PC-9 (cell line): ENCODE measurements at regions not wholly inside any gene's neighbourhood (a gene's known extent, or its start where the extent isn't known, plus 50 kb on each side); places are given as distances from the start of the nearest gene placed in this dataset.
"Not testable (repeated sequence)": the region's sequence is repeated elsewhere in the genome, so short reads cannot be mapped to it uniquely, and the experiment has no call there.

Source experiments
- BruUV-seq: library from RNA; stranded (reverse); fragments of 400-500 nt; replicated peaks from 2 replicates; lab custom pipeline; 2021; lab: Mats Ljungman, UMichigan
- CTCF ChIA-PET: fragments of 300-600 bp; sonication (Branson Sonifier 250); formaldehyde crosslinking; loops from one replicate; lab custom pipeline; 2022; ENCODE audit warnings: antibody characterized with exemption; lab: Charles Lee
- POLR2A ChIA-PET: fragments of 300-600 bp; sonication (Branson Sonifier 250); formaldehyde crosslinking; loops from one replicate; lab custom pipeline; 2022; ENCODE audit warnings: antibody characterized with exemption; ENCODE audit not compliant: unreplicated experiment; lab: Charles Lee
- DNase-seq, 2 experiments: peaks; one replicate each; pipeline versions ENCODE4 v3.0.0 to v3.0.0-alpha.2; 2015 to 2022; ENCODE audit warnings: mixed read lengths in 1 of 2
- H2AFZ ChIP-seq: fragments of 200-600 bp; sonication (generic); 2 replicates; pipeline ENCODE4 v1.8.1; 2017; ENCODE audit warnings: antibody characterized with exemption
- H3F3A ChIP-seq: fragments of 200-600 bp; sonication (generic); 2 replicates; pipeline ENCODE4 v1.8.1; 2017; ENCODE audit warnings: antibody characterized with exemption, mild to moderate bottlenecking, low read depth; ENCODE audit not compliant: insufficient read depth
- H3K27ac ChIP-seq: fragments of 200-600 bp; sonication (generic); 2 replicates; pipeline ENCODE4 v1.6.1; 2016; ENCODE audit warnings: mixed run types
- H3K27me3 ChIP-seq: fragments of 200-600 bp; sonication (generic); 2 replicates; pipeline ENCODE4 v1.6.1; 2016; ENCODE audit warnings: low read depth, mixed run types; ENCODE audit not compliant: insufficient read depth
- H3K36me3 ChIP-seq: fragments of 200-600 bp; sonication (generic); 2 replicates; pipeline ENCODE4 v1.6.1; 2016; ENCODE audit warnings: low read depth, mixed run types
- H3K4me1 ChIP-seq: fragments of 200-600 bp; sonication (generic); replicated peaks from 2 replicates; pipeline ENCODE4 v1.6.1; 2016; ENCODE audit warnings: mixed run types; ENCODE audit not compliant: insufficient read depth
- H3K4me2 ChIP-seq: fragments of 200-600 bp; sonication (generic); 2 replicates; pipeline ENCODE4 v1.6.1; 2017; ENCODE audit warnings: mixed run types
- H3K4me3 ChIP-seq: fragments of 200-600 bp; sonication (generic); 2 replicates; pipeline ENCODE4 v1.6.1; 2016; ENCODE audit warnings: mixed run types
- H3K79me2 ChIP-seq: fragments of 200-600 bp; sonication (generic); 2 replicates; pipeline ENCODE4 v1.6.1; 2017; ENCODE audit warnings: low read depth, mixed run types
- H3K9me2 ChIP-seq: fragments of 200-600 bp; sonication (generic); 2 replicates; pipeline ENCODE4 v1.8.1; 2017; ENCODE audit warnings: mild to moderate bottlenecking; ENCODE audit not compliant: insufficient read depth
- H3K9me3 ChIP-seq: fragments of 200-600 bp; sonication (generic); 2 replicates; pipeline ENCODE4 v1.8.1; 2016; ENCODE audit warnings: low read depth; ENCODE audit not compliant: insufficient read depth
- H4K20me1 ChIP-seq: fragments of 200-600 bp; sonication (generic); 2 replicates; pipeline ENCODE4 v1.8.1; 2017; ENCODE audit not compliant: insufficient read depth
- CTCF ChIP-seq: fragments of 200-600 bp; sonication (generic); conservative IDR thresholded peaks from 2 replicates; pipeline ENCODE4 v1.6.1; 2017; ENCODE audit warnings: mixed run types, antibody characterized with exemption, mild to moderate bottlenecking, moderate library complexity
- EZH2 ChIP-seq: fragments of 200-600 bp; sonication (generic); IDR thresholded peaks from 2 replicates; pipeline ENCODE4 v1.8.0; 2017; ENCODE audit warnings: antibody characterized with exemption, low read depth
- intact Hi-C: fragments of 100-400 bp; cut with micrococcal nuclease; formaldehyde crosslinking; loops from one replicate; pipeline ENCODE4 v1.10.0; 2022; ENCODE audit not compliant: unreplicated experiment

- Histone ChIP-seq H3K9me3 (no peaks in the 10 kb centered on the region), H3K36me3 (no peaks in the 10 kb centered on the region), H3K79me2 (no peaks in the 10 kb centered on the region), H3K4me2 (peak overlapping the region; percentile 22; the same call in 1 of the 2 replicates), H3F3A (peaks cover 16% of the 10 kb centered on the region; the same call in 1 of the 2 replicates), H3K27ac (peak overlapping the region; percentile 5; the same call in 1 of the 2 replicates), H3K27me3 (no peaks in the 10 kb centered on the region), H4K20me1 (no peaks in the 10 kb centered on the region), H3K4me3 (no peak overlapping the region), H3K4me1 (peaks cover 40% of the 10 kb centered on the region), H2AFZ (no peak overlapping the region), H3K9me2 (no peaks in the 10 kb centered on the region)
- DNase-seq: no peak
- intact Hi-C loops: loop anchor here (1.0 to 2.0 kb wide), 2 partner anchors 14 to 21 kb away; no protein-coding TSS in a partner anchor
- POLR2A ChIA-PET: no interaction called here
- BruUV-seq: no TSS peak
- CTCF ChIA-PET: interaction anchor here (0.5 kb wide), 1 partner anchor 212 kb away, joined by 3 read pairs; no protein-coding TSS in a partner anchor
- TF ChIP-seq EZH2 (no peak), CTCF (no peak)
Observed at GRCh38 chr9:110029956-110030480, 177.9 kb downstream of the C9orf152 start.

GRCh38 chr9:110030632-110031031, 177.3 kb downstream of the C9orf152 start:
- Histone ChIP-seq H3K4me3 (no peak overlapping the region), H2AFZ (no peak overlapping the region), H3K9me3 (no peaks in the 10 kb centered on the region), H3K4me2 (no peak overlapping the region), H4K20me1 (no peaks in the 10 kb centered on the region), H3K9me2 (no peaks in the 10 kb centered on the region), H3F3A (peaks cover 16% of the 10 kb centered on the region; the same call in 1 of the 2 replicates), H3K27ac (no peak overlapping the region), H3K4me1 (peaks cover 40% of the 10 kb centered on the region), H3K79me2 (no peaks in the 10 kb centered on the region), H3K27me3 (no peaks in the 10 kb centered on the region), H3K36me3 (no peaks in the 10 kb centered on the region)
- DNase-seq: no peak
- ChIA-PET POLR2A (no interaction called here), CTCF (no interaction called here)
- intact Hi-C loops: no loop called here
- TF ChIP-seq CTCF: no peak
- TF ChIP-seq EZH2: no peak
- BruUV-seq: no TSS peak

DNA sequence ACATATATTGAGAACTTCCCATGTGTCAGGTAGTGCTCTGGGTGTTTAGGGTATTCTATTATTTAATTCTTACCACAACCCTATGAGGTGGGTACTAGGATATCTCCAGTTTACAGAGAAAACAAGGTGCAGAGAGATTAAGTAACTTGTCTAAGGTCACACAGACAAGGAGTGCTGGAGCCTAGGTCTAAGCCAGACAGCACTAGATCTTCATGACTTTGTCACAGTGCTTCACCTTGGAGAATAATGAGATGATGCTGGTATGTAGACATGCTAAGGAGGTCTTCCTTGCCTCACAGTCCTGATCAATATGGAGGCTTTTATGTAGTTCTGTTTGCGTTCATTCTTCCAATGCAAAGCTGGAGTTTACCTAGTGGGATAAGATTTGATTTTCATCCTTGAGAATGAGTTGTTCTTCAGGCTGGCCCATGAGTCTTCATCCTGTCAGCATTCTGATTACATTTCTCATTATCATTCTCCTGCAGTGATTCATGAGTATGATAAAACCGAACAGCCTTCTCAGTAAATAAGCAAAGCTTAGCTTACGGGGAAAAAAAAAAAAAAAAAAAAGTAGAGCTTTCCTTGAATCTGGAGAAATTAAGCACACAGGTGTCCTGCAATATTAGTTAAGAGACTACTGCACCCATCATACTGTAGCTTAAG, 176.3 kb downstream of the C9orf152 start:
- H3K27ac ChIP-seq: peak overlapping the region; percentile 58
- peaks cover 16% of the 10 kb centered on the region; the same call in 1 of the 2 replicates for H3F3A ChIP-seq
- TF ChIP-seq CTCF (no peak), EZH2 (no peak)
- DNase-seq: peak in 1 of 2 experiments; percentile 91
- intact Hi-C loops: no loop called here
- no peak overlapping the region for H3K4me3 ChIP-seq
- no peaks in the 10 kb centered on the region for H3K9me3 ChIP-seq
- ChIA-PET CTCF (no interaction called here), POLR2A (interaction anchor here (0.6 to 0.7 kb wide), 7 partner anchors 8 to 1998 kb away, joined by 3 to 6 read pairs (median 3); no protein-coding TSS in a partner anchor)
- H3K4me2 ChIP-seq: peak overlapping the region; percentile 56
- H3K4me1 ChIP-seq: peaks cover 40% of the 10 kb centered on the region
- H4K20me1 ChIP-seq: no peaks in the 10 kb centered on the region
- H3K9me2 ChIP-seq: no peaks in the 10 kb centered on the region
- H3K79me2 ChIP-seq: no peaks in the 10 kb centered on the region
- no peaks in the 10 kb centered on the region for H3K36me3 ChIP-seq
- H3K27me3 ChIP-seq: no peaks in the 10 kb centered on the region
- BruUV-seq: no TSS peak
- no peak overlapping the region for H2AFZ ChIP-seq

DNA sequence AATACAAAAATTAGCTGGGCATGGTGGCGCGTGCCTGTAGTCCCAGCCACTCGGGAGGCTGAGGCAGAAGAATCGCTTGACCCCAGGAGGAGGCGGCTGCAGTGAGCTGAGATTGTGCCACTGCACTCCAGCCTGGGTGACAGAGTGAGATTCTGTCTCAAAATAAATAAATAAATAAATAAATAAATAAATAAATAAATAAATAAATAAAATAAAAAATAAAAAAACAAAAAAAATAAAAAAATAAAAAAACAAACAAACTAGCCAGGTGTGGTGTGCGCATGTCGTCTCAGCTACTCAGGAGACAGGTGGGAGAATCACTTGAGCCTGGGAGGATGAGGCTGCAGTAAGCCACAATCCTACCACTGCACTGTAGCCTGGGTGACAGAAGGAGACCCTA, 175.4 kb downstream of the C9orf152 start:
- H3K4me2 ChIP-seq, H3K27me3 ChIP-seq, H3K9me3 ChIP-seq, DNase-seq, H3K36me3 ChIP-seq, CTCF ChIA-PET, H3K4me3 ChIP-seq, intact Hi-C loops, H4K20me1 ChIP-seq, BruUV-seq, H2AFZ ChIP-seq, H3K79me2 ChIP-seq, H3K9me2 ChIP-seq: not testable (repeated sequence)
- Histone ChIP-seq H3K4me1 (peaks cover 40% of the 10 kb centered on the region), H3F3A (peaks cover 16% of the 10 kb centered on the region; the same call in 1 of the 2 replicates), H3K27ac (0 out of 2 replicates have a peak overlapping the region, but pooled peaks have one; percentile 58)
- POLR2A ChIA-PET: interaction anchor here (0.6 kb wide), 2 partner anchors 9 to 17 kb away, joined by 3 read pairs; no protein-coding TSS in a partner anchor
